GM06990 (cell line): ENCODE measurements at regions not wholly inside any gene's neighbourhood (a gene's known extent, or its start where the extent isn't known, plus 50 kb on each side); places are given as distances from the start of the nearest gene placed in this dataset.

Experiments
- DNase-seq: peaks from one replicate; pipeline ENCODE4 v3.0.0-alpha.2; 2011; ENCODE audit not compliant: insufficient read length; ENCODE audit errors: extremely low read depth
- H3K27me3 ChIP-seq: replicated peaks from 2 replicates; pipeline ENCODE4 v1.6.0; 2011; ENCODE audit warnings: low read length; ENCODE audit not compliant: control insufficient read depth, insufficient read depth
- H3K36me3 ChIP-seq: 2 replicates; pipeline ENCODE4 v1.5.1; 2011; ENCODE audit warnings: low read length; ENCODE audit not compliant: control insufficient read depth, insufficient read depth
- H3K4me3 ChIP-seq: replicated peaks from 2 replicates; pipeline ENCODE4 v1.5.1; 2011; ENCODE audit warnings: low read depth, mild to moderate bottlenecking, control low read depth, low read length
- TF ChIP-seq, protein P1 (sequence below): IDR thresholded peaks from 2 replicates; pipeline ENCODE4 v1.5.1; 2011; ENCODE audit warnings: low read length, control low read depth, mild to moderate bottlenecking, inconsistent platforms; ENCODE audit not compliant: insufficient read depth, poor library complexity, severe bottlenecking

- Histone ChIP-seq H3K4me3 (no peak overlapping the region), H3K36me3 (no peaks in the 10 kb centered on the region), H3K27me3 (no peaks in the 10 kb centered on the region)
- no peak for DNase-seq
- TF ChIP-seq, protein P1, sequence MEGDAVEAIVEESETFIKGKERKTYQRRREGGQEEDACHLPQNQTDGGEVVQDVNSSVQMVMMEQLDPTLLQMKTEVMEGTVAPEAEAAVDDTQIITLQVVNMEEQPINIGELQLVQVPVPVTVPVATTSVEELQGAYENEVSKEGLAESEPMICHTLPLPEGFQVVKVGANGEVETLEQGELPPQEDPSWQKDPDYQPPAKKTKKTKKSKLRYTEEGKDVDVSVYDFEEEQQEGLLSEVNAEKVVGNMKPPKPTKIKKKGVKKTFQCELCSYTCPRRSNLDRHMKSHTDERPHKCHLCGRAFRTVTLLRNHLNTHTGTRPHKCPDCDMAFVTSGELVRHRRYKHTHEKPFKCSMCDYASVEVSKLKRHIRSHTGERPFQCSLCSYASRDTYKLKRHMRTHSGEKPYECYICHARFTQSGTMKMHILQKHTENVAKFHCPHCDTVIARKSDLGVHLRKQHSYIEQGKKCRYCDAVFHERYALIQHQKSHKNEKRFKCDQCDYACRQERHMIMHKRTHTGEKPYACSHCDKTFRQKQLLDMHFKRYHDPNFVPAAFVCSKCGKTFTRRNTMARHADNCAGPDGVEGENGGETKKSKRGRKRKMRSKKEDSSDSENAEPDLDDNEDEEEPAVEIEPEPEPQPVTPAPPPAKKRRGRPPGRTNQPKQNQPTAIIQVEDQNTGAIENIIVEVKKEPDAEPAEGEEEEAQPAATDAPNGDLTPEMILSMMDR: no peak
Measured at GRCh38 chr7:153027210-153027609, 267.7 kb downstream of the ACTR3B start.

- TF ChIP-seq, protein P1: no peak
- Histone ChIP-seq H3K27me3 (no peaks in the 10 kb centered on the region), H3K36me3 (no peaks in the 10 kb centered on the region), H3K4me3 (no peak overlapping the region)
- no peak for DNase-seq
Measured at GRCh38 chr7:153027904-153028303, 268.4 kb downstream of the ACTR3B start.

- Histone ChIP-seq H3K27me3 (no peaks in the 10 kb centered on the region), H3K36me3 (no peaks in the 10 kb centered on the region), H3K4me3 (no peak overlapping the region)
- TF ChIP-seq, protein P1: no peak
- no peak for DNase-seq
Measured at GRCh38 chr7:153030976-153031375, 271.4 kb downstream of the ACTR3B start.

GRCh38 chr7:153034791-153035190, 275.2 kb downstream of the ACTR3B start:
- no peaks in the 10 kb centered on the region for H3K27me3 ChIP-seq
- TF ChIP-seq, protein P1: no peak
- no peak overlapping the region for H3K4me3 ChIP-seq
- no peaks in the 10 kb centered on the region for H3K36me3 ChIP-seq
- DNase-seq: no peak

DNA sequence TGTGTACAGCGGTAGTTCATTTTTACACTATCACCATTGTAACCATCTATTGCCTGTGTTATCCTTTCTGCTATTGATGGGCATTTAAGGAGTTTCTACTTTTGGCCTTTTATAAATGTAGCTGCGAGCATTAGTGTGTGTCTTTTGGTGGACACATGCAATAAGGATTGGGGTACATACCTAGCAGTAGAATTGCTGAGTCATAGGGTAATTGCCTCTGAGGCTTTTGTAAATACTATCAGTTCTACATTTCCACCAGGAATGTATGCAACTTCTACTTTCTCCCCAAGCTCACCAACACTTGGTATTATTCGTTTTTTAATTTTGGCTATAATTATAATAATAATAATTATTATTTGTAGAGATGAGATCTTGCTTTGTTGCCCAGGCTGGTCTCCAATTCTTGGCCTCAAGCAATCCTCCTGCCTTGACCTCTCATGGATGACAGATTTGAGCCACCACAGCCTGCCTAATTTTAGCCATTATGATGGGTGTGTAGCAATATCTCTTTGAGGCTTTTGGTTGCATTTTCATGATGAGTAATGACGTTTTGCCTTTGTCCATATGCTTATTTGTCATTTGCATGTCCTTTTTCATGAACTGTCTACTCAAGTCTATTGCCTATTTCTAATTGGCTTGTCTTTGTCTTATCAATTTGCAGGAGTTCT, 277.0 kb downstream of the ACTR3B start:
- no peaks in the 10 kb centered on the region for H3K36me3 ChIP-seq
- no peak overlapping the region for H3K4me3 ChIP-seq
- TF ChIP-seq, protein P1: no peak
- H3K27me3 ChIP-seq: no peaks in the 10 kb centered on the region
- no peak for DNase-seq

DNA sequence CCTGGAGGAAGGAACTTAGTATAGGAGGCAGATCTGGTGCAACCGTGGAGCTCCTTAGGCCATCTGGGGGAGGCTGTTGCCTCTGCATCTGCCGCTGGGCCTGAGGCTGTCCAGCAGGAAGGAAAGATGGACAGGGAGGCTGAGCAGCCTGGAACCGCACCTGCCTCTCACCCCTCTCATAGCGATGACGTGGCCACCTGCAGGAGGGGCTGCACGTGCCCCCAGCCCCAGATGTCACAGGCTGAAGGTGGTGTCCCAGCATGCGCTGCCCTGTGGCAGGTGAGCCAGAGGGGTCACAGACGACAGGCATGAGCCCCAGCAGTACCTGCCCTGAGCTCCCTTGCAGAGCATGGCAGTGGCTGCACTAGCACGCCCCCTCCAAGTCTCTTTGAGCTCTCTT, 283.9 kb downstream of the ACTR3B start:
- no peak for DNase-seq
- Histone ChIP-seq H3K27me3 (no peaks in the 10 kb centered on the region), H3K4me3 (no peak overlapping the region), H3K36me3 (no peaks in the 10 kb centered on the region)
- TF ChIP-seq, protein P1: no peak
